OCI-LY3 (cell line): ENCODE measurements at regions not wholly inside any gene's neighbourhood (a gene's known extent, or its start where the extent isn't known, plus 50 kb on each side); places are given as distances from the start of the nearest gene placed in this dataset.

ENCODE experiments used
- H2AFZ ChIP-seq: fragments of 200-600, 300-600 bp; shearing (Covaris generic); 2 replicates; pipeline ENCODE4 v1.6.0; 2014; ENCODE audit warnings: antibody characterized with exemption, low read depth, low read length
- H3K27ac ChIP-seq: fragments of 200-600, 300-600 bp; sonication (generic); 2 replicates; pipeline ENCODE4 v1.5.1; 2014; ENCODE audit warnings: mild to moderate bottlenecking, low read length, moderate library complexity, mixed read lengths
- H3K27me3 ChIP-seq: fragments of 200-600, 300-600 bp; sonication (generic); 2 replicates; pipeline ENCODE4 v1.6.1; 2014; ENCODE audit warnings: low read depth, low read length, mixed read lengths
- H3K36me3 ChIP-seq: fragments of 200-600, 300-600 bp; sonication (generic); replicated peaks from 2 replicates; pipeline ENCODE3; 2014; ENCODE audit warnings: low read depth, low read length, mixed read lengths
- H3K4me1 ChIP-seq: fragments of 300-600, 200-600 bp; sonication (generic); 2 replicates; pipeline ENCODE4 v1.6.1; 2014; ENCODE audit warnings: low read length, mixed read lengths
- H3K4me2 ChIP-seq: fragments of 200-600, 300-600 bp; sonication (generic); 2 replicates; pipeline ENCODE4 v1.6.1; 2014; ENCODE audit warnings: low read length, mixed read lengths
- H3K4me3 ChIP-seq: fragments of 300-600, 200-600 bp; sonication (generic); 2 replicates; pipeline ENCODE4 v1.5.1; 2014; ENCODE audit warnings: antibody characterized with exemption, mild to moderate bottlenecking, low read length, moderate library complexity
- H3K79me2 ChIP-seq: fragments of 300-600, 200-600 bp; shearing (Covaris generic); 2 replicates; pipeline ENCODE4 v1.6.1; 2014; ENCODE audit warnings: mild to moderate bottlenecking, low read length, mixed read lengths
- H3K9ac ChIP-seq: fragments of 300-600, 200-600 bp; shearing (Covaris generic); 2 replicates; pipeline ENCODE4 v1.6.0; 2014; ENCODE audit warnings: mild to moderate bottlenecking, low read length, moderate library complexity
- H3K9me3 ChIP-seq: fragments of 200-600, 300-600 bp; shearing (Covaris generic); 2 replicates; pipeline ENCODE4 v1.6.1; 2014; ENCODE audit warnings: low read length, mixed read lengths; ENCODE audit not compliant: insufficient read depth
- H4K20me1 ChIP-seq: fragments of 200-600, 300-600 bp; sonication (generic); 2 replicates; pipeline ENCODE4 v1.6.1; 2016; ENCODE audit warnings: low read length, mixed read lengths; ENCODE audit not compliant: insufficient read depth
- CTCF ChIP-seq: fragments of 200-600, 300-600 bp; sonication (generic); IDR thresholded peaks from 2 replicates; pipeline ENCODE4 v1.5.1; 2014; ENCODE audit warnings: antibody characterized with exemption, low read length, low read depth
- EZH2phosphoT487 ChIP-seq: fragments of 200-600 bp; shearing (Covaris generic); IDR thresholded peaks from 2 replicates; pipeline ENCODE4 v1.6.1; 2018; ENCODE audit warnings: antibody characterized with exemption, mixed run types, low read depth

GRCh38 chr20:60085551-60086132 is 127.4 kb downstream of the CDH26 start:
- H3K27ac ChIP-seq: no peak overlapping the region
- H2AFZ ChIP-seq: no peak overlapping the region
- H3K9ac ChIP-seq: no peak overlapping the region
- H3K9me3 ChIP-seq: no peaks in the 10 kb centered on the region
- H3K4me2 ChIP-seq: no peak overlapping the region
- no peaks in the 10 kb centered on the region for H3K36me3 ChIP-seq
- TF ChIP-seq CTCF (no peak), EZH2phosphoT487 (no peak)
- H3K4me1 ChIP-seq: no peaks in the 10 kb centered on the region
- H3K27me3 ChIP-seq: peaks cover 25% of the 10 kb centered on the region
- no peak overlapping the region for H3K4me3 ChIP-seq
- no peaks in the 10 kb centered on the region for H4K20me1 ChIP-seq
- H3K79me2 ChIP-seq: no peaks in the 10 kb centered on the region

GRCh38 chr20:60086821-60087562 is 128.8 kb downstream of the CDH26 start:
- H3K9me3 ChIP-seq: no peaks in the 10 kb centered on the region
- H2AFZ ChIP-seq: no peak overlapping the region
- no peak overlapping the region for H3K9ac ChIP-seq
- no peaks in the 10 kb centered on the region for H4K20me1 ChIP-seq
- no peak for TF ChIP-seq EZH2phosphoT487
- TF ChIP-seq CTCF: no peak
- no peak overlapping the region for H3K4me3 ChIP-seq
- peaks cover 18% of the 10 kb centered on the region for H3K27me3 ChIP-seq
- H3K36me3 ChIP-seq: no peaks in the 10 kb centered on the region
- no peaks in the 10 kb centered on the region for H3K79me2 ChIP-seq
- no peaks in the 10 kb centered on the region for H3K4me1 ChIP-seq
- H3K27ac ChIP-seq: no peak overlapping the region
- no peak overlapping the region for H3K4me2 ChIP-seq

- H2AFZ ChIP-seq: no peak overlapping the region
- no peak overlapping the region for H3K9ac ChIP-seq
- H3K27me3 ChIP-seq: peaks cover 18% of the 10 kb centered on the region
- H3K9me3 ChIP-seq: no peaks in the 10 kb centered on the region
- H3K4me1 ChIP-seq: no peaks in the 10 kb centered on the region
- no peak for TF ChIP-seq CTCF
- TF ChIP-seq EZH2phosphoT487: no peak
- no peak overlapping the region for H3K4me3 ChIP-seq
- H3K27ac ChIP-seq: no peak overlapping the region
- no peaks in the 10 kb centered on the region for H3K79me2 ChIP-seq
- no peak overlapping the region for H3K4me2 ChIP-seq
- H3K36me3 ChIP-seq: no peaks in the 10 kb centered on the region
- no peaks in the 10 kb centered on the region for H4K20me1 ChIP-seq
These were observed 129.4 kb downstream of the CDH26 start for GRCh38 chr20:60087563-60088105.

GRCh38 chr20:60088236-60088635 is 130.0 kb downstream of the CDH26 start:
- H3K9me3 ChIP-seq: no peaks in the 10 kb centered on the region
- no peaks in the 10 kb centered on the region for H3K4me1 ChIP-seq
- H3K27me3 ChIP-seq: peaks cover 18% of the 10 kb centered on the region
- no peaks in the 10 kb centered on the region for H4K20me1 ChIP-seq
- H3K79me2 ChIP-seq: no peaks in the 10 kb centered on the region
- no peak overlapping the region for H3K9ac ChIP-seq
- no peak overlapping the region for H2AFZ ChIP-seq
- no peak overlapping the region for H3K4me2 ChIP-seq
- H3K4me3 ChIP-seq: no peak overlapping the region
- no peaks in the 10 kb centered on the region for H3K36me3 ChIP-seq
- TF ChIP-seq EZH2phosphoT487: no peak
- H3K27ac ChIP-seq: no peak overlapping the region
